Vagina (tissue), 2 donors: ENCODE measurements at regions not wholly inside any gene's neighbourhood (a gene's known extent, or its start where the extent isn't known, plus 50 kb on each side); places are given as distances from the start of the nearest gene placed in this dataset.
"Not testable (repeated sequence)": the region's sequence is repeated elsewhere in the genome, so short reads cannot be mapped to it uniquely, and the experiment has no call there.

Experiments
- DNase-seq, 2 donors: peaks; one replicate each; pipeline ENCODE4 v3.0.0-alpha.2; 2017; ENCODE audit errors: extremely low spot score in 2 of 2
- H3K27ac ChIP-seq: fragments of 200-600 bp; sonication (generic); one replicate; pipeline ENCODE4 v1.5.1; 2019
- H3K27me3 ChIP-seq: fragments of 200-600 bp; sonication (generic); one replicate; pipeline ENCODE4 v1.5.1; 2019
- H3K36me3 ChIP-seq, 2 donors: fragments of 200-600 bp; sonication (generic); one replicate each; pipeline ENCODE4 v1.5.1; 2017 to 2019
- H3K4me1 ChIP-seq: fragments of 200-600 bp; sonication (generic); one replicate; pipeline ENCODE4 v1.5.1; 2019
- H3K4me3 ChIP-seq, 2 donors: fragments of 200-600 bp; sonication (generic); 1 replicate in 1 of 2; 2 replicates in 1 of 2; pipeline ENCODE4 v1.5.1; 2016 to 2019
- H3K9me3 ChIP-seq: fragments of 200-600 bp; sonication (generic); one replicate; pipeline ENCODE4 v1.5.1; 2019
- POLR2A ChIP-seq, 2 donors: fragments of 450-650 bp; IDR thresholded peaks; one replicate each; pipeline ENCODE4 v1.6.1; 2017; ENCODE audit warnings: antibody characterized with exemption in 2 of 2, mild to moderate bottlenecking in 2 of 2, moderate library complexity in 2 of 2
- POLR2AphosphoS5 ChIP-seq, 2 donors: sonication (generic); formaldehyde crosslinking; IDR thresholded peaks; one replicate each; pipeline ENCODE4 v1.9.0; 2017; ENCODE audit warnings: antibody characterized with exemption in 2 of 2, mild to moderate bottlenecking in 2 of 2, low read depth in 1 of 2; ENCODE audit not compliant: insufficient read depth in 1 of 2
- intact Hi-C: fragments of 100-400 bp; cut with DNase I; formaldehyde crosslinking; loops from one replicate; pipeline ENCODE4 v1.15.1; 2023
- TF ChIP-seq, protein P1 (sequence below), 3 experiments: fragments of 450-650 bp in 2 of 3; fragments of 200-600 bp in 1 of 3; sonication (generic) in 1 of 3; IDR thresholded peaks; one replicate each; pipeline ENCODE4 v1.5.1; 2017 to 2019; ENCODE audit warnings: antibody characterized with exemption in 3 of 3, mild to moderate bottlenecking in 2 of 3, moderate library complexity in 2 of 3

DNA sequence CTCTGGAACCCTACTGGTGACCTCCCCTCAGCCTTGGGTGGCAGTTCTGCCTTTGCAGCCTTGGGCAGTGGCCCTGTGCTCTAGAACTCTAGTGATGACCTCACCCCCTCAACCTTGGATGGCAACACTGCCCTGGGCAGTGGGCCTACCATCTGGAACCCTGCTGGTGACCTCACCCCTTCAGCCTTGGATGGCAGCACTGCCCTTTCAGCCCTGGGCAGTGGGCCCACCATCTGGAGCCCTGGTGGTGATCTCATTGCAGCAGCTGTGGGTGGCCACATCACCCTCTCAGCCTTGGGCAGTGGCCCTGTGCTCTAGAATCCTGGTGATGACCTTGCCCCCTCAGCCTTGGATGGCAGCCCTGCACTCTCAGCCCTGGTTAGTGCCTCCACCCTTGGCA is 129.3 kb downstream of the RBMX2 start:
- no peaks in the 10 kb centered on the region for H3K9me3 ChIP-seq
- no peaks in the 10 kb centered on the region for H3K27me3 ChIP-seq
- TF ChIP-seq, protein P1, sequence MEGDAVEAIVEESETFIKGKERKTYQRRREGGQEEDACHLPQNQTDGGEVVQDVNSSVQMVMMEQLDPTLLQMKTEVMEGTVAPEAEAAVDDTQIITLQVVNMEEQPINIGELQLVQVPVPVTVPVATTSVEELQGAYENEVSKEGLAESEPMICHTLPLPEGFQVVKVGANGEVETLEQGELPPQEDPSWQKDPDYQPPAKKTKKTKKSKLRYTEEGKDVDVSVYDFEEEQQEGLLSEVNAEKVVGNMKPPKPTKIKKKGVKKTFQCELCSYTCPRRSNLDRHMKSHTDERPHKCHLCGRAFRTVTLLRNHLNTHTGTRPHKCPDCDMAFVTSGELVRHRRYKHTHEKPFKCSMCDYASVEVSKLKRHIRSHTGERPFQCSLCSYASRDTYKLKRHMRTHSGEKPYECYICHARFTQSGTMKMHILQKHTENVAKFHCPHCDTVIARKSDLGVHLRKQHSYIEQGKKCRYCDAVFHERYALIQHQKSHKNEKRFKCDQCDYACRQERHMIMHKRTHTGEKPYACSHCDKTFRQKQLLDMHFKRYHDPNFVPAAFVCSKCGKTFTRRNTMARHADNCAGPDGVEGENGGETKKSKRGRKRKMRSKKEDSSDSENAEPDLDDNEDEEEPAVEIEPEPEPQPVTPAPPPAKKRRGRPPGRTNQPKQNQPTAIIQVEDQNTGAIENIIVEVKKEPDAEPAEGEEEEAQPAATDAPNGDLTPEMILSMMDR (IDR thresholded peaks at IDR 0.05) = no peak
- TF ChIP-seq POLR2A (IDR thresholded peaks at IDR 0.05) (no peak), POLR2AphosphoS5 (IDR thresholded peaks at IDR 0.05; ENCODE audit: insufficient read depth in 1 of 2, low read depth in 1 of 2) (no peak)
- H3K36me3 ChIP-seq = no peaks in the 10 kb centered on the region
- DNase-seq = no peak
- H3K27ac ChIP-seq = no peak overlapping the region
- no peak overlapping the region for H3K4me3 ChIP-seq
- intact Hi-C loops = no loop called here
- H3K4me1 ChIP-seq = no peaks in the 10 kb centered on the region

DNA sequence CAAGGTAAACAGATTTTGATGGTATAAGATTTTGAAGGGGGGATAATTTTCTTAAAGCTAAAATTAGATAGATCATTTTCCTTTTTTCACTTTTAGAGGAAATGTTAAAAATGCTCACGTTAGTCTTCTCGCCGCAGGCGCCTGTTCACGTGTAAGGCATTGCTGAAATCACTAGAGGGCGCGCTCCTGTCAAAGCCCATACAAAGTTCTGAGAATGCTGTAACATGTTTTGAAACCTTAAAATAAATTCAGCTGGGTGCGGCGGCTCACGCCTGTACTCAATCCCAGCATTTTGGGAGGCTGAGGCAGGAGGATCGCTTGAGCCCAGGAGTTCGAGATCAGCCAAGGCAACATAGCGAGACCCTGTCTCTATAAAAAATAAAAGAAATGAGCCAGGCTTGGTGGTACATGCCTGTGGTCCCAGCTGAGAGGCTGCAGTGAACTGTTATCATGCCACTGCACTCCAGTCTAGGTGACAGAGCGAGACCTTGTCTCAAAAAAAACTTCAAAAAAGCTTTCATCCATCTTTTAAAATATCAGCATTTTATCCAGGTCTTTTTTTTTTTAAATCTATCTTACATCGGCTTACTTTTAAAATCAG is 138.0 kb downstream of the RBMX2 start:
- no peak for TF ChIP-seq POLR2AphosphoS5 (IDR thresholded peaks at IDR 0.05; ENCODE audit: insufficient read depth in 1 of 2, low read depth in 1 of 2)
- TF ChIP-seq, protein P1 (IDR thresholded peaks at IDR 0.05) = peak in 2 of 3 experiments; percentile 23 to 31
- TF ChIP-seq POLR2A (IDR thresholded peaks at IDR 0.05) = no peak
- Histone ChIP-seq H3K27me3 (no peaks in the 10 kb centered on the region), H3K36me3 (no peaks in the 10 kb centered on the region), H3K4me3 (no peak overlapping the region), H3K27ac (no peak overlapping the region), H3K9me3 (no peaks in the 10 kb centered on the region), H3K4me1 (no peaks in the 10 kb centered on the region)
- intact Hi-C loops = no loop called here
- DNase-seq = no peak

DNA sequence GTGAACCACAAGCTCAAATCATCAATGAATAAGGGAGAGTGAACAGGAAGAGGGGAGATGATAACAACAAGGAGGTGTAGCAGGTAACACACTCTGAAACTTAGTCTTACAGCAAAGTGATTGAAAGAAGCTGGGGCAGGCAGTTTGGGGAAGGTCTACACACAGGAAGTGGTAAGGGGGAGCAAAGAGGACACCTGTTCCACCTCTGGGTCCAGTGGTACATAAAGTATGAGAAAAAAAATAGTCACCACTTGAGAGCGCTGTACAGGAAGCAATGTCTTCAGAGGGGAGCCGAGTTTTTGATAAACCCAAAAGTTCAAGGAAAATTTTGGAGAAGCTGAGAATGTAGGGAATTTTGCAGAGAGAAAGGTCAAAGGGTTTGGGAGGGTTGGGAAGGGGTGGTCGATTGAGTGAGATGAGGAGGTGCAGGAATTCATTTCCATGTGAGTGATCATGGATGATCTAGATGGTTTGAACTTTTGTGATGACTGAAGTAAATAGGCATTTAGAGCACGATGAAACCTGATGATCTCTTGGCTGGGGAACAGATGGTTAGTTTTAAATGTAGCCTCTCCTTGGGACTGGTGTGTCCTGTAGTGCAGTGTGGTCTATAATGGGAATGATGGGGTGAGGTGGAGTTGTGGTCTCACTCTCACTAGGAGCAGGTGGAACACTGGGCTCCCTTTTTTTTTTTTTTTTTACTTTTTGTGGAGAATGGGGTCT is 142.0 kb downstream of the RBMX2 start:
- intact Hi-C loops = no loop called here
- TF ChIP-seq POLR2AphosphoS5 (IDR thresholded peaks at IDR 0.05; ENCODE audit: insufficient read depth in 1 of 2, low read depth in 1 of 2) (no peak), POLR2A (IDR thresholded peaks at IDR 0.05) (no peak)
- TF ChIP-seq, protein P1 (IDR thresholded peaks at IDR 0.05) = no peak
- H3K9me3 ChIP-seq = no peaks in the 10 kb centered on the region
- no peaks in the 10 kb centered on the region for H3K27me3 ChIP-seq
- H3K36me3 ChIP-seq = no peaks in the 10 kb centered on the region
- no peak for DNase-seq
- H3K4me1 ChIP-seq = no peaks in the 10 kb centered on the region
- H3K27ac ChIP-seq = no peak overlapping the region
- H3K4me3 ChIP-seq = no peak overlapping the region

DNA sequence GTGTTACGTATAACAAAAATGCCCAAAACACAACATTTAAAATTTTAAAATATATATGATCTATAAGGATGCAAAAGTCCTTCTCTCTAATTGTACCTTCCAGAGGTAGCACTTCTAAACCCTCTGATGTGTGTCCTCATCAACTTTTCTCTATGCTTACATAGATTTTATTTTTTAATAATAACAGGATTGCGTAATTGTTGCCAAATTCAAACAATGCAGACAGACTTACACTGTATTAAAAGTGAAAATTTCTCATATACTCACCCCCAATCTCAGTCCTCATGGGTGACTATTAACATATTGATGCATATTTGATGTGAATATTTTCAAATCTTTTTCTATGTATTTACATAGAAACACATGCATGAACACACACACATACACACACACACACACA is 144.0 kb downstream of the RBMX2 start:
- Histone ChIP-seq H3K9me3 (no peaks in the 10 kb centered on the region), H3K4me1 (no peaks in the 10 kb centered on the region), H3K4me3 (no peak overlapping the region), H3K27ac (no peak overlapping the region), H3K36me3 (no peaks in the 10 kb centered on the region), H3K27me3 (no peaks in the 10 kb centered on the region)
- intact Hi-C loops = no loop called here
- DNase-seq = no peak
- TF ChIP-seq POLR2AphosphoS5 (IDR thresholded peaks at IDR 0.05; ENCODE audit: insufficient read depth in 1 of 2, low read depth in 1 of 2) (no peak), POLR2A (IDR thresholded peaks at IDR 0.05) (no peak)
- TF ChIP-seq, protein P1 (IDR thresholded peaks at IDR 0.05) = no peak

DNA sequence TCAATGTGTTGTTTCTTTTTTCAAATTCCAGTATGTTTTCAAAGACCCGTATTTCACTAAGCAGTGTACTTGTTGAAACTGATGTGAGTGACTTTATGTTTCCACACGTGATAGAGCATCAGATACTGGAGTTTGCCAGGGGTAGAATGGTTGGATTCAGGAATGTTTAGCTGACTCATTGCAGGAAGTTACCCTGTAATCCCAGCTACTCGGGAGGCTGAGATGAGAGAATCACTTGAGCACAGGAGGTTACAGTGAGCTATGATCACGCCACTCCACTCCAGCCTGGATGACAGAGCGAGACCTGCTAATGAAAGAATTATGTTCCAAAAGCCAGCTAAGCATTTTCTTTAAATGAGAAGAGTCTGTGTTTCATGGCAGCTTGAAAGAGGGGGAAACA is 147.6 kb downstream of the RBMX2 start:
- H3K4me1 ChIP-seq, H3K4me3 ChIP-seq, H3K27ac ChIP-seq, H3K36me3 ChIP-seq, DNase-seq, H3K27me3 ChIP-seq, H3K9me3 ChIP-seq, intact Hi-C loops: not testable (repeated sequence)
